Muscle layer of colon (tissue), 2 donors: ENCODE measurements at regions not wholly inside any gene's neighbourhood (a gene's known extent, or its start where the extent isn't known, plus 50 kb on each side); places are given as distances from the start of the nearest gene placed in this dataset.

Experiments used
- H3K27ac ChIP-seq: one replicate; pipeline ENCODE4 v1.7.0; 2013; ENCODE audit warnings: low read depth, mild to moderate bottlenecking, low read length, moderate library complexity
- H3K27me3 ChIP-seq, 2 donors: one replicate each; pipeline ENCODE4 v1.7.0; 2013; ENCODE audit warnings: low read length in 2 of 2, mild to moderate bottlenecking in 2 of 2; ENCODE audit not compliant: insufficient read depth in 2 of 2, control insufficient read depth in 1 of 2
- H3K36me3 ChIP-seq: one replicate; pipeline ENCODE4 v1.7.0; 2013; ENCODE audit warnings: mild to moderate bottlenecking, low read length; ENCODE audit not compliant: insufficient read depth
- H3K4me1 ChIP-seq: one replicate; pipeline ENCODE4 v1.7.0; 2013; ENCODE audit warnings: mild to moderate bottlenecking, low read length; ENCODE audit not compliant: insufficient read depth
- H3K4me3 ChIP-seq, 2 donors: one replicate each; pipeline ENCODE4 v1.7.0; 2013; ENCODE audit warnings: low read length in 2 of 2, low read depth in 1 of 2, mild to moderate bottlenecking in 1 of 2, moderate library complexity in 1 of 2
- H3K9ac ChIP-seq: one replicate; pipeline ENCODE4 v1.7.0; 2013; ENCODE audit warnings: low read length
- H3K9me3 ChIP-seq: one replicate; pipeline ENCODE4 v1.7.0; 2013; ENCODE audit warnings: mild to moderate bottlenecking, low read length
- donor health status: abdominal sarcoma.
- donor health status: Adenocarcinoma of cecum.

DNA sequence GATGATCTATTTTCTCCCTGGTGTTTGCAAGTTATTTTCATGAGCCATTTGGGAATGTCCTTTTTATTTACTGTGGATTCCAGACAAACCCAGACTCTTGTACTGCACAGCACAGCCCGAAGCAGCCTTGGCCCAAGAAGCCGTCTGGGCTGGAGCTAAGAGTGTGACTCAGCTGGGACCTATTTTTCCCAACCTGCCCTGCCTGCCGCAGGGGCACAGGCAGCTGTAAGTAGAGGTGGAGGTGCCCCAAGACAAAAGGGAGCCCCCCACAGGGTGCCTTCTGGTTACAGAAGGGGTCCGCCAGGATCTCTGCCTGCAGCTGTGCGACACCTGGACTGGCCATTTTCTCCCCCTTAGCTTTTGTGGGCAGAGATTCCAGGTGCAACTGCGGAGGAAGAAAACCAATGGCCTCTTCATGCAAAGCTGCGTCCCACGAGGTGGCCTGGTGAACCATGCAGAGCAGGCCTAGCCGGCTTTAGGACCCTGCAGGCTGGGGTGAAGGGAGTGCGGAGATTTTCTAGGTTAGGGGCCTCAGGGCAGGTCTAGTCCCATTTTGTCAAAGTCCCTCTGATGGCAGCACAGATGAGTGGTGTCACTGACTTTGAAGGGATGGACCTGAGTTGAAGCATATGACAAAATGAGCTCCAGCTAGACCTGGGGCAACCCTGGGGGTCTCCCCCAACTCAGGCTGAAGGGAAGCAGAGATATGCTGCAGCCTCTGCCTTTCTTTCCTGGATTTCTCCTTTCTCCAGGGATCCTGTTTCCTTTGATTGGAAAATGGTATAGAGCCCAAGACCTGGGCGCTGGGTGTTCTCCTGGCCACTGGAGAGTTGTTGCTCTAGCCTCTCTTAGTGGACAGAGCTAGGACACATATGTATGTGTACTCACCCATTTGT, 131.2 kb downstream of the KLF13 start:
- H3K9me3 ChIP-seq = no peaks in the 10 kb centered on the region
- H3K4me1 ChIP-seq = no peaks in the 10 kb centered on the region

DNA sequence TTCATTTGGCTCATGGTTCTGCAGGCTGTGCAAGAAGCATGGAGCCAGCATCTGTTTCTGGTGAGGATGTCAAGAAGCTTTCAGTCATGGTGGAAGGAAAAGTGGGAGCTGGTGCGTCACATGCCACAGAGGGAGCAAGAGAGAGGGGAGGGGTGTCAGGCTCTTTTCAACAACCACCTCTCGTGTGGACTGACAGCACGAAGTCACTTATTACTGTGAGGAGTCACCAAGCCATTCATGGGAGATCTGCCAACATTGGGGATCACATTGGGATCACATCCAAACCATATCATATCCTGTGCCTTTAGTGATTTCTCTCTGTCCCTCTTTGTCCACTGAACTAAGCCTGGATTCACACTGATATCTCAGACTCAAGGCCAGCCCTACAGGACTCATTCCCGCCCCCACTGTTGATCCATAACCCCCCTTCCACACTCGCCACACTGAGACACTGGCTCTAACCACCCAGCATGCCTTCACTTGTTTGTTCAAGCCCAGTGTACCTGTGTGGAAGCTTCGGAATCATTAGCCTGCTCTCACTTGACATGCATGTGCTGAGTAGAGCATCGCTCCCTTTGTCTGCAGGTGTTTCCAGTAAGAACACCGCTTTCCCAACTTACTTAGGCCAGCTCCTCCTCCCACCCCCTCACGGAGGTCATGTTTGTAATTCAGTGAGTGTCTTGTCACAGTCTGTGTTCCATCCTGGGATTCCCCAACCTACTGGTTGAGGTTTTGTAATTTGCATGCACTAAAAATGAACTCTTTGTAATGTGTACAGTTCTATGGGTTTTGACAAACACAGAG, 132.2 kb downstream of the KLF13 start:
- H3K9me3 ChIP-seq = no peaks in the 10 kb centered on the region
- H3K27ac ChIP-seq = no peak overlapping the region
- no peaks in the 10 kb centered on the region for H3K4me1 ChIP-seq
- no peak overlapping the region for H3K4me3 ChIP-seq
- H3K9ac ChIP-seq = no peak overlapping the region
- H3K36me3 ChIP-seq = no peaks in the 10 kb centered on the region
- H3K27me3 ChIP-seq = no peaks in the 10 kb centered on the region

More for the DNA sequence above, 131.2 kb downstream of the KLF13 start:
- H3K36me3 ChIP-seq = no peaks in the 10 kb centered on the region
- H3K4me3 ChIP-seq = no peak overlapping the region
- no peak overlapping the region for H3K27ac ChIP-seq
- H3K9ac ChIP-seq = no peak overlapping the region
- no peaks in the 10 kb centered on the region for H3K27me3 ChIP-seq

DNA sequence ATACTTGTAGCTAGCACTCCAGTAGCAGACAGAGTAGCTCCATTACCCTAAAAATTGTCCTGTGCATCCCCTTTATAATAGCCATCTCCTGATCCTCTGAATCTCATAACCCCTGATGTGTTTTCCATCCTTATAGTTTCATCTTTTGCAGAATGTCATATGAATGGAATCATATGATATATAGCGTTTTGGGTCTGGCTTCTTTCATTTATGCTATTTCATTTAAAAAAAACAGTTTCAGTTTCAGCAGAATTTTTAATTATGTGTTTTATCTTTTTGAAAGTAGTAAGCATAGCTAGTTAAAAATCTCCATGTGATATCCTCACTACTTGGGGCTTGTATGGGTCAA, 132.7 kb downstream of the KLF13 start:
- Histone ChIP-seq H3K4me1 (no peaks in the 10 kb centered on the region), H3K27ac (no peak overlapping the region)

GRCh38 chr15:31461375-31461774, 134.7 kb downstream of the KLF13 start:
- H3K9ac ChIP-seq = no peak overlapping the region
- no peaks in the 10 kb centered on the region for H3K9me3 ChIP-seq
- no peak overlapping the region for H3K27ac ChIP-seq
- no peak overlapping the region for H3K4me3 ChIP-seq
- H3K27me3 ChIP-seq = no peaks in the 10 kb centered on the region
- H3K36me3 ChIP-seq = no peaks in the 10 kb centered on the region
- no peaks in the 10 kb centered on the region for H3K4me1 ChIP-seq

More for the DNA sequence above, 132.7 kb downstream of the KLF13 start:
- Histone ChIP-seq H3K36me3 (no peaks in the 10 kb centered on the region), H3K9me3 (no peaks in the 10 kb centered on the region), H3K4me3 (no peak overlapping the region), H3K9ac (no peak overlapping the region), H3K27me3 (no peaks in the 10 kb centered on the region)

GRCh38 chr15:31461911-31462480, 135.4 kb downstream of the KLF13 start:
- Histone ChIP-seq H3K4me3 (no peak overlapping the region), H3K9me3 (no peaks in the 10 kb centered on the region), H3K36me3 (no peaks in the 10 kb centered on the region), H3K27ac (no peak overlapping the region), H3K27me3 (no peaks in the 10 kb centered on the region), H3K4me1 (no peaks in the 10 kb centered on the region), H3K9ac (no peak overlapping the region)

DNA sequence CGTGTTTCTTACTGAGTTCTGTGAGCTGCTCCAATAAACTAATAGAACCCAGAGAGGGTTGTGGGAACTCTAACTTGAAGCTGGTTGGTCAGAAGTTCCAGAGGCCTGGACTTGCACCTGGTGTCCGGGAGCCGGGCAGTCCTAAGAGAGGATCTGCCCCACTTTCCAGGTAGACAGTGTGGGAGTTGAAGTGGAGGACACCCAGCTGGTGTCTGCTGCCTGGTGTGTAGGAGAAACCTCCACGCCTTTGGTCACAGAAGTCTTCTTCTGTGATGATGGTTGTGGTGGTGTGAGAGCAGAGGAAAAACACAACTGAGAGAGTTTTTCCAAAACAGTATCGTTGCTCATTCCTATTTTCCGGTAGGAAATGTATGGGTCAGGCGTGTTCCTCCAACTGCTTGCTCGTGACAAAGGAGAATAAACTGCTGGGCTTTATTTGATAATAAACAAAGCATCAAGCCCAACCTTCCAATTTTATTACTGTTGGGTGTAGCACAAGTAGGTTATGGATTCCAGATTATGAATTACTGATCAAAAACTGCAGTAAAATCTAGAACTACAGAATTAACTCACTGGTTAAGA, 137.0 kb downstream of the KLF13 start:
- Histone ChIP-seq H3K4me3 (no peak overlapping the region), H3K9me3 (no peaks in the 10 kb centered on the region), H3K27ac (no peak overlapping the region), H3K4me1 (no peaks in the 10 kb centered on the region), H3K27me3 (no peaks in the 10 kb centered on the region), H3K36me3 (no peaks in the 10 kb centered on the region), H3K9ac (no peak overlapping the region)

DNA sequence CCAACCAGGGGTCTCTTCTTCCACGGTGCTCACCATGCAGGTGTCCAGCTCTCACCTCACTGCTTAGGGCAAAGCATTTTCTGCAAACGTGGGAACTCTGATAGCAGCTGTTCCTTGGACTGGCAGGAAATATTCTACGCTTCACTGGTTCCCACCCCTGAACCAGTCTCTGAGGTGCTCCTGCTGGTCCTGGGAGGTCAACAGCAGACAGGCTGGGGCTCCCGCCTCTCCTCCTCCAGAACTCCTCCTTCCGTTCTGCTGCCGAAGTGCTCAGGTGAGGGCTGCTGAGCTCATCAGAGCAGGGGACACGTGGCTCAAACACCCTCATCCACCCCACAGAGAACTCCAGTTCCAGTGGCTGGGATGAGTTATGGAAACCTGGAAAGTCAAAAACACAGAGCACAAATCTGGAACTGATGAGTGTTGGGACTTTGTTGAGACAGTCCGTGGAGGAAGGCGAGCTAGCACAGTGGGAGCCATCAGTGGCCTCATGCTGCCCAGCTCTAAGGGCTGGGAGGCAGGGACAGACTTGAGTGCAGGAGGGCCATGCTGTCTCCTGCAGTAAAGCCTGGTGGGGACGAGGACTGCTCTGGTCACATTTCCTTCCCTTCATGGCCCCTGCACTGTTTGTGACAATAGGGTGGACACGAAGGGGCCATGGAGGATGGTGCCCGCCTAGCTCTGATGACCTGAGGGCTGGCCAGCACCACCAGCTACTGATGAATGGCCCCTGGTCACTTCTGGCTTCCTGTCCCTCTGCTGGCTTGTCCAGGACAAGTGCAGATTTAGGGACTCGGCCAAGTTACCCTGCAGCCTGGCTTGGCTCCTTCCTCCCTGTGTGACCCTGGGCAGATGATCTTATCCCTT, 137.8 kb downstream of the KLF13 start:
- Histone ChIP-seq H3K36me3 (no peaks in the 10 kb centered on the region), H3K27me3 (peaks cover 0 to 7% of the 10 kb centered on the region in 2 donors), H3K9me3 (no peaks in the 10 kb centered on the region), H3K27ac (no peak overlapping the region), H3K4me1 (no peaks in the 10 kb centered on the region), H3K9ac (no peak overlapping the region), H3K4me3 (no peak overlapping the region)

GRCh38 chr15:31465083-31465955, 138.7 kb downstream of the KLF13 start:
- Histone ChIP-seq H3K27me3 (peaks cover 0 to 7% of the 10 kb centered on the region in 2 donors), H3K4me3 (no peak overlapping the region), H3K9ac (no peak overlapping the region), H3K9me3 (no peaks in the 10 kb centered on the region), H3K27ac (no peak overlapping the region), H3K36me3 (no peaks in the 10 kb centered on the region), H3K4me1 (no peaks in the 10 kb centered on the region)

- no peak overlapping the region for H3K27ac ChIP-seq
- no peaks in the 10 kb centered on the region for H3K36me3 ChIP-seq
- H3K9ac ChIP-seq = no peak overlapping the region
- H3K4me3 ChIP-seq = no peak overlapping the region
- H3K9me3 ChIP-seq = no peaks in the 10 kb centered on the region
- H3K27me3 ChIP-seq = peaks cover 0 to 7% of the 10 kb centered on the region in 2 donors
- H3K4me1 ChIP-seq = no peaks in the 10 kb centered on the region
These were observed 140.7 kb downstream of the KLF13 start for GRCh38 chr15:31467361-31467760.
